ENCODE measurements at regions not wholly inside any gene's neighbourhood (a gene's known extent, or its start where the extent isn't known, plus 50 kb on each side); places are given as distances from the start of the nearest gene placed in this dataset.

DNA sequence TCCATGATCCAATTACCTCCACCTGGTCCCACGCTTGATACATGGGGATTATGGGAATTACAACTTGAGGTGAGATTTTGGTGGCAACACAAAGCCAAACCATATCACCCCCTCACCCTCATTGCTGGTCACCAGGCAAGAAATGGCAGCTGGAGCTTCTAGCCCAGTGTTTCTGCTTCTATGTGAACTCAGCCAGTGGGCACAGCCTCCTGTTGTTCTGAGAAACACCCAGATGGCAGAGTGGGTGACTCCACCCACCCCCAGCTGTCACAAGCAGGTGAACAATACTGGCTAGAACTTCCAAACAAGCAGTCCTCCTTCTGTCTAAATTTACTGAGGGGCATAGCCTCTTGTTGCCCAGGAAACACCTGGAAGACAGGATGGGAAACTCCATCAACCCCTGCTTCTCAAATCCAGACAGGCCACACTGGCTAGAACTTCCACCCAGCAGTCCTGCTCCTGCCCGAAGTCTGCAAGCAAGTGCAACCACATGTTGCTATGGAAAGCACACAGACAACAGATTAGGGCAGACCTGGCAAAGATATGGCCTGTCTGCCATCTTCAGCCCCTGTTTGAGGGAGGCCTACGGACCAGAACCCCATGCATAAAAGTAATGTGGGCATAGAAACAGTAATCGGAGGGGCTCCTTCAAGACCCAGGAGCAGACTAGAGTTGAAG is 114.1 kb downstream of the DTWD1 start:
- TF ChIP-seq, protein P1, sequence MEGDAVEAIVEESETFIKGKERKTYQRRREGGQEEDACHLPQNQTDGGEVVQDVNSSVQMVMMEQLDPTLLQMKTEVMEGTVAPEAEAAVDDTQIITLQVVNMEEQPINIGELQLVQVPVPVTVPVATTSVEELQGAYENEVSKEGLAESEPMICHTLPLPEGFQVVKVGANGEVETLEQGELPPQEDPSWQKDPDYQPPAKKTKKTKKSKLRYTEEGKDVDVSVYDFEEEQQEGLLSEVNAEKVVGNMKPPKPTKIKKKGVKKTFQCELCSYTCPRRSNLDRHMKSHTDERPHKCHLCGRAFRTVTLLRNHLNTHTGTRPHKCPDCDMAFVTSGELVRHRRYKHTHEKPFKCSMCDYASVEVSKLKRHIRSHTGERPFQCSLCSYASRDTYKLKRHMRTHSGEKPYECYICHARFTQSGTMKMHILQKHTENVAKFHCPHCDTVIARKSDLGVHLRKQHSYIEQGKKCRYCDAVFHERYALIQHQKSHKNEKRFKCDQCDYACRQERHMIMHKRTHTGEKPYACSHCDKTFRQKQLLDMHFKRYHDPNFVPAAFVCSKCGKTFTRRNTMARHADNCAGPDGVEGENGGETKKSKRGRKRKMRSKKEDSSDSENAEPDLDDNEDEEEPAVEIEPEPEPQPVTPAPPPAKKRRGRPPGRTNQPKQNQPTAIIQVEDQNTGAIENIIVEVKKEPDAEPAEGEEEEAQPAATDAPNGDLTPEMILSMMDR (conservative IDR thresholded peaks at IDR 0.05; ENCODE audit: low read length): no peak
- TF ChIP-seq EZH2phosphoT487 (IDR thresholded peaks at IDR 0.05; ENCODE audit: borderline replicate concordance, low read depth, low read length): no peak
